Activated T-cell treated with anti-CD3 and anti-CD28 coated beads, Interleukin-2, amount 50 U/mL, for 1 hour (primary cell): ENCODE measurements at regions not wholly inside any gene's neighbourhood (a gene's known extent, or its start where the extent isn't known, plus 50 kb on each side); places are given as distances from the start of the nearest gene placed in this dataset.
"Not testable (repeated sequence)": the region's sequence is repeated elsewhere in the genome, so short reads cannot be mapped to it uniquely, and the experiment has no call there.

Experiments used
- DNase-seq: peaks from one replicate; pipeline ENCODE4 v3.0.0-alpha.2; 2020

- not testable (repeated sequence) for DNase-seq
Measured at GRCh38 chrX:76774912-76775311, 347.4 kb downstream of the MAGEE1 start.

GRCh38 chrX:76796311-76796710 lies 368.8 kb downstream of the MAGEE1 start:
- DNase-seq = no peak

DNA sequence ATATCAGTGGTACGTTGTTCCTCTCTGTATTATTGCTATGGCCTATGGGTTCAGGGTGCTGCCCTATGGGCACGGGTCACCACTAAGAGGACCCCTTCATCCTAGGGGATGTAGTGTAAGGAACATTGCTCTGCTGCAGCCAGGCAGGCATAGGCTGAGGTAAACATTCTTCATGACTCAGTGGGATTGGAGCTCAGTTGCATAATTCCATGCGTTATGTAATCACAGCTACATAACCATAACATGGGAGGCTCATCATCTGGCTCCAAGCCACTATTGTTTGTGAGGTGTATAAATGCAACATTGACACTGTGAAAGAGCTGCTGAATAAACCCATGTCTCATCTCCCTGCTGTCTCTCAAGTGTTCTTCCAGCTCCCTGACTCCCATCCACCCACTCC lies 375.2 kb downstream of the MAGEE1 start:
- DNase-seq = no peak

DNA sequence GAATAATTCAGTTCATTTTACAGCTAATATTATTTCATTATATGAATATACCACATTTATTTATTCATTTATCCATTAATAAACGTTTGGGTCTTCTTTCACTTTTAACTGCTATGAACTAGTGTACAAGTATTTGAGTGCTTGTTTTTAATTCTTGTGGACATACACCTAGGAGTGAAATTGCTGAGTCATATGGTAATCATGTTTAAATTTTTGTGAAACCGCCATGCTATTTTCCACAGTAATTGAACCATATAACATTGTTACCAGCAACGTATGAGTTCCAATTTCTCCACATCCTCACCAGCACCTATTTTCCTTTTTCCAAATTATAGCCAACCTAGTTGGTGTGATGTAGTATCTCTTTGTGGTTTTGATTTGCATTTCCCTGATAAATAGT lies 388.2 kb downstream of the MAGEE1 start:
- no peak for DNase-seq

DNA sequence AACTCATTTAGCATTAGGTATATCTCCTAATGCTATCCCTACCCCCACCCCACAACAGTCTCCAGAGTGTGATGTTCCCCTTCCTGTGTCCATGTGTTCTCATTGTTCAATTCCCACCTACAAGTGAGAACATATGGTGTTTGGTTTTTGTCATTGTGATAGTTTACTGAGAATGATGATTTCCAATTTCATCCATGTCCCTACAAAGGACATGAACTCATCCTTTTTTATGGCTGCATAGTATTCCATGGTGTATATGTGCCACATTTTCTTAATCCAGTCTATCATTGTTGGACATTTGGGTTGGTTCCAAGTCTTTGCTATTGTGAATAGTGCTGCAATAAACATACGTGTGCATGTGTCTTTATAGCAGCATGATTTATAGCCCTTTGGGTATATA lies 389.8 kb downstream of the MAGEE1 start:
- DNase-seq = not testable (repeated sequence)

GRCh38 chrX:76821276-76821675 lies 393.8 kb downstream of the MAGEE1 start:
- DNase-seq = no peak

- DNase-seq = no peak
Measured at GRCh38 chrX:76827672-76828071, 400.2 kb downstream of the MAGEE1 start.

DNA sequence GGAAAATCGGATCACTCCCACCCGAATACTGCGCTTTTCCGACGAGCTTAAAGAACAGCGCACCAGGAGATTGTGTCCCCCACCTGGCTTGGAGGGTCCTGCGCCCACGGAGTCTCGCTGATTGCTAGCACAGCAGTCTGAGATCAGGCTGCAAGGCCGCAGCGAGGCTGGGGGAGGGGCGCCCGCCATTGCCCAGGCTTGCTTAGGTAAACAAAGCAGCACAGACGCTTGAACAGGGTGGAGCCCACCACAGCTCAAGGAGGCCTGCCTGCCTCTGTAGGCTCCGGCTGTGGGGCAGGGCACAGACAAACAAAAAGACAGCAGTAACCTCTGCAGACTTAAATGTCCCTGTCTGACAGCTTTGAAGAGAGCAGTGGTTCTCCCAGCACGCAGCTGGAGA lies 413.4 kb downstream of the MAGEE1 start:
- not testable (repeated sequence) for DNase-seq

GRCh38 chrX:76850851-76851250 lies 423.3 kb downstream of the MAGEE1 start:
- no peak for DNase-seq

- DNase-seq = no peak
Measured at GRCh38 chrX:76862509-76862908, 435.0 kb downstream of the MAGEE1 start.

DNA sequence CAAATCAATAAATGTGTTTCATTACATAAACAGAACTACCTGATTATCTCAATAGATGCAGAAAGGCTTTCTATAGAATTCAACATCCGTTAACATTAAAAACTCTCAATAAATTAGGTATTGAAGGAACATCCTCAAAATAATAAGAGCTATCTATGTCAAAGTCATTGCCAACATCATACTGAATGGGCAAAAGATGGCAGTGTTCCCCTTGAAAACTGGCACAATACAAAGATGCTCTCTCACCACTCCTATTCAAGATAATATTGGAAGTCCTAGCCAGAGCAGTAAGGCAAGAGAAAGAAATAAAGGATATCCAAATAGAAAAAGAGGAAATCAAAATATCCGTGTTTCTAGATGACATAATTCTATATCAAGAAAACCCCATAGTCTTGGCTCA lies 466.4 kb downstream of the MAGEE1 start:
- DNase-seq = no peak

- no peak for DNase-seq
Measured at GRCh38 chrX:76915836-76916235, 488.3 kb downstream of the MAGEE1 start.

DNA sequence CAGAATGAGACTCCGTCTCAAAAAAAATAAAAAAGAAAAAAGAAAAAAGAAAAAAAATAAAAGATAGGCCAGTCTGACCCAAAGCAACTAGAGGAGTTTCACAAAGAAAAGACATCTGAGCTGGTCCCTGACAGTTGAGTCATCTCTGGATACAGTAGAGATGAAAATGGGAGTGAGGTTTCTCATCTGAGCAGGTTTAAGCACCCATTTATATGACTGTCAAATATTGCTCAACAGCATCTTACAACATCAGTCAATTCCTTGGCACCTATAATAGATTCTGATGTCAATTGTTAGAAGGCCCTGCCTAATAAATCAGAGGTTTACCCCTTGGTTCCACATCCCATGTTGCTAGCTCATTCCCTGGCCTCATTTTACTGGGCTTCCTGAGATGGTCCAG lies 490.5 kb downstream of the MAGEE1 start:
- DNase-seq = no peak

GRCh38 chrX:76919761-76920160 lies 492.3 kb downstream of the MAGEE1 start:
- no peak for DNase-seq

- no peak for DNase-seq
Measured at GRCh38 chrX:76920607-76921006, 493.1 kb downstream of the MAGEE1 start.

DNA sequence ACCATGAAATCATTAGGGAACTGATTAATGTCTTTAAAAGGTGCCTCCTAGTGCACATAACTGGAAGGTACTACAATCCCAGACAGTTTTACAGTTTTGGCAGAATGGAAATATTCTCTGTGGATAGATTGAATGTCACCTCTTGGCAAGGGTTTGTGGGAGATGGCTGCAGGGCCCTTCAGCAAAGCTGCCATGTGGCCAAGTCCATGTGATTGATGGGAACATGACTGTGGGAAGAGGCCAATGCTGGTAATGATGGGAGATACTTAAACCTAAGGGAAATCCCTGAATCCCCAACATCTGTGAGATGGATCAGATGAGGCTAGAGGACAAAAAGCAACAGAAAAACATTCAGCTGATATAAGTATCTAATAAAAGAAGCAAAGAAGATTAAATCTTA lies 493.7 kb downstream of the MAGEE1 start:
- DNase-seq = no peak

DNA sequence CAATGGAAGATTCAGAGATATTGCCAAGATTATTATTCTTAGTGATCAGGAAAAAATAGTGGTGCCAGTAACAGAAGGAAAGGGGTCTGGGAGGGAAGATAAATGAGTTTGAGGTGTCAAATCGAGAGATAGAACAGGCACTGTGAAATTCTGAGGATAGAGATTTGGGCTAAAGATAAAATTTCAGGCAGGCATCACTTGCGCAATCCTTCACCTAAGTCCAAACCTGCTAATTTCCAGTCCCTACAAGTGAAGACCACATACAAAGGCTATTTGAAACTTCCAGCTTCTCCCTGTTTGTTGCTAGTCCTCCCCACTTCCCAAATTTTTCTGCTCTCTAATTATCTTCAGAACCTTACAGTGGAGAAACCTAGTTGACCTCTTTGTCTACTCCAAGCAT lies 494.6 kb downstream of the MAGEE1 start:
- no peak for DNase-seq

DNA sequence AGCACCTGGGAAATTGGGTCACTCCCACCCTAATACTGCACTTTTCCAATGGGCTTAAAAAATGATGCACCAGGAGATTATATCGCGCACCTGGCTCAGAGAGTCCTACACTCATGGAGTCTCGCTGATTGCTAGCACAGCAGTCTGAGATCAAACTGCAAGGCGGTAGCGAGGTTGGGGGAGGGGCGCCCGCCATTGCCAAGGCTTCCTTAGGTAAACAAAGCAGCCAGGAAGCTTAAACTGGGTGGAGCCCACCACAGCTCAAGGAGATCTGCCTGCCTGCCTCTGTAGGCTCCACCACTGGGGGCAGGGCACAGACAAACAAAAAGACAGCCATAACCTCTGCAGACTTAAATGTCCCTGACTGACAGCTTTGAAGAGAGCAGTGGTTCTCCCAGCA lies 497.1 kb downstream of the MAGEE1 start:
- DNase-seq = not testable (repeated sequence)

DNA sequence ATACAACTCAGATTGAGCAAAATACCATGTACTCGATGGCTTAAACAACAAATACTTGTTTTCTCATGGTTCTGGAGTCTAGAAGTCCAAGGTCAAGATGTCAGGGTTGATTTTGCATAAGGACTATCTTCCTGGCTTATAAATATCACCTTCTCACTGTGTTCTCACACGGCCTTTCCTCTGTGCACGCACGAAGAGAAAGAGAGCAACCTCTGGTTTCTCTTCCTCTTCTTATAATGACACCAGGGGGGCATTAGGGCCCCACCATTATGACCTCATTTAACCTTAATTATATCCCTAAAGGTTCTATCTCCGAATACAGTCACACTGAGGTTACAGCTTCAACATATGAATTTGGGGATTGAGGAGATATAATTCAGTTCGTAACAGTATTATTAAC lies 504.0 kb downstream of the MAGEE1 start:
- DNase-seq = no peak

DNA sequence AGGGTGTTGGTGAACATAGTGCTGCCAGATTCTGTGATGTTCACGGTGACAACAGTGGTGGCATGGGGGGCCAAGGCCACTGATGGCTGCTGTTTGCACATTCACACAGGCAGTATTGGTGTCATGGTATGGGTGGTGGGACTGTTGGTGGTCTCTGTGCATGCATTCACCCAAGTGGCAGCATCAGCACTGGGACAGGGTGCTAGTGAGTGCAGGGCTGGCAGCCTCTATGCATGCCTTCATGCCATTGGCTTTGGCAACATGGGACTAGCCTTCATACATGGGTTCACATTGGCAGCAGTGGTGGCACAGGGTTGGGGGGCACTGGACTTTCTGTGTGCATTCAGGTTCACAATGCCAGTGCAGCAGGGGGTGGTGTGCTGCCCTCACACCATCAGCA lies 489.7 kb upstream of the FGF16 start:
- no peak for DNase-seq

GRCh38 chrX:76971393-76972376 lies 475.5 kb upstream of the FGF16 start:
- no peak for DNase-seq

DNA sequence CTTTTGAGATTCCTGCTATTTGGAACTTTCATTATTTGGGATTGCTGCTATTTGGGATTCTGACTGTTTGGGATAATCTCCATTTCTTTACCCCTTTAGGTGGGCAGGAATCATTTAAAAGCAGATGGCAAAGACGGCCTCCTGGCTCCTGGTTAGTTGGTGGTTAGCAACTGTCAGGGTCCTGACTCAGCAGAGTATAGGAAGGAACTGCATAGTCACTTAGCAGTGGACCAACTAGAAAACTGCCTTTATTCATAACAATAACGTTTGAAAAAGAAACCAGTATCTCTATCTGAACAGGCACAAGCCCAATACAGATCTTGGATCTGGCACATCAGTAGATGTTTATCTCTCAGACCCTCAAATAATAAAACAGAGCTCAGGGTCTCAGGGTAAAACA lies 469.7 kb upstream of the FGF16 start:
- DNase-seq = no peak

- no peak for DNase-seq
Measured at GRCh38 chrX:76987381-76987780, 459.8 kb upstream of the FGF16 start.

DNA sequence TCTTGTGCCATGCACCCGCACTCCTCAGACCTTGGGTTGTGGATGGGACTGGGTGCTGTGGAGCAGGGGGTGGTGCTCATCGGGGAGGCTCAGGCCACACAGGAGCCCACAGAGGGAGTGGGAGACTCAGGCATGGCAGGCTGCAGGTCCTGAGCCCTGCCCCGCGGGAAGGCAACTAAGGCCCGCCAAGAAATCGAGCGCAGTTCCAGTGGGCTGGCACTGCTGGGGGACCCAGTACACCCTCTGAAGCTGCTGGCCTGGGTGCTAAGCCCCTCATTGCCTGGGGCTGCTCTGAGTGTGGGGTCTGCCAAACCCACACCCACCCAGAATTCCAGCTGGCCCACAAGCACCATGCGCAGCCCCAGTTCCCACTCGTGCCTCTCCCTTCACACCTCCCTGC lies 450.5 kb upstream of the FGF16 start:
- DNase-seq = no peak

- DNase-seq = no peak
Measured at GRCh38 chrX:77003530-77003929, 443.7 kb upstream of the FGF16 start.
